WI38 (cell line): ENCODE measurements at regions not wholly inside any gene's neighbourhood (a gene's known extent, or its start where the extent isn't known, plus 50 kb on each side); places are given as distances from the start of the nearest gene placed in this dataset.
"Not testable (repeated sequence)": the region's sequence is repeated elsewhere in the genome, so short reads cannot be mapped to it uniquely, and the experiment has no call there.

Source experiments
- H3K4me3 ChIP-seq: 2 replicates; pipeline ENCODE4 v1.5.1; 2011; ENCODE audit warnings: low read depth, mild to moderate bottlenecking, control low read depth, low read length
- CTCF ChIP-seq: IDR thresholded peaks from 2 replicates; pipeline ENCODE4 v1.5.1; 2012; ENCODE audit warnings: low read depth, mild to moderate bottlenecking, control low read depth, low read length

DNA sequence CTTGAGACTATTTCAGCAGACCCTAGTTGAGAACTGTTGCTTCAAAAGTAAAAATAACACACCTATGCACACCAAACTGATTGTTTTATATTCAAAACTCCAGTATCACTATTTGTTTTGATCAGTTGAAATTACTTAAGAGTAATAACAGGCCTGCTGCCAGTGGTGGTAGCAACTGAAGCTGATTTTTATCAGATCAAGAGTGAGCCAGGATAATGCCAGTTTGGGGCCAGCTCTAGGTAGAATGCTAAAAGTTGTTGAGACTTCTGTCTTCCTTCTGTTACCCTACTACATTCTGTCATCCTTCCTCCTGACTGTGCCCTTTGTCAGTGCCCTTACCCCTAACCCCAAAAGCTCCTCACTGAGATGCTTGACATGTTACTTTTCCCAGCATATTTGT is 228.7 kb upstream of the SPRY1 start:
- no peak overlapping the region for H3K4me3 ChIP-seq
- no peak for TF ChIP-seq CTCF

DNA sequence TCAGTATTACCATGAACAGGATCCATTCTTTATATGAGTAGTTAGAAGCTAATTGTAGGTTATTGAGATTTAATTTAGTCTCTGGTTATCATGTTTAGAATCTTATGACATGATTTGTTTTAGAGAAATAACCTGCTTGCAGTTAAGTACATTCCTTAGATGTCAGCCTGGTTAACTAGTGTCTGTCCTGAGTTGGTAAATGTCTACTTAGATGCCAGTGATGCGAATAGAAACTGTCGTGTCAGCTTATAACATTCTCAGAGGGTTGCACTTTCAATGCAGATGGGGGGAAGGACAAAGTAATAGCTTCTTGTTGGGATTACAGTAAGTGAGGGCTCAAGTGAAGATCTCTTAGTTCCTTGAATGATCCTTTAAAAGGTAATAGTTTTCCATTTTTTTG is 227.8 kb upstream of the SPRY1 start:
- TF ChIP-seq CTCF = no peak
- no peak overlapping the region for H3K4me3 ChIP-seq

DNA sequence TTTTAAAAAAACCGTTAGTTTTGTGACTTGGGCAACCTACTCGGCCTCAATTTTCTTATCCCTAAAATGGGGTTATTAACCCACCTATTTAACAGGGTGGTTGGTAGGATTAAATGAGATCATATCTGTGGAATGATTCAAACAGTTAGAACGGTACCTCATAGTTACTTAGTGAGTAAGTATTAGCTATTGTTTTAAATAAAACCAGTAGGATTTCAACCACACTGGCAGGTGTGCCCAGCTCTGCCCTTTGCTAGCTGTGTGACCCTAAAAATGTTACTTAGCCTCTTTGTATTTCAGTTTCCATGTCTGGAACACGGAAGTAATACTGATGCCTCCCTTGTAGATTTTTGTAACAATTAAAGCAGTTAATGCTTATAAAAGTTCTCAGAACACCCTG is 225.8 kb upstream of the SPRY1 start:
- no peak overlapping the region for H3K4me3 ChIP-seq
- no peak for TF ChIP-seq CTCF

DNA sequence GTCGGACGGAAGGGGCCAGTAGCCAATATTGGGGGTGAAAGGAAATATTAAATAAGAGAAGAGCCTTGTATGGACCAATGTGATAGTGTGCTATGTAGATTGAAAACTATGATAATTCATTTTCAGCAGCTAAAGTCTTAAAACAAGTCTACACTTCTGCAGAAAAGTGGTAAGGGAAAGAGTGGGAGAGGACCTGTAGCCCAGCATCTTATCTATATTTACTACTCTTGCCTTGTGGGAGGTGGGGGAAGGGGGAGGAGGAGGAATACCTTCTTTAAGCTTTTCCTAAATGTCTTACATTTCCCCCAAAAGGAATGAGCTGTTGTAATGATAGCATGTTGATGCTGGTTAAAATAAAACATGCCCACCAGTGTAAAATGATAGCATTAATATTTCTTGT is 220.0 kb upstream of the SPRY1 start:
- TF ChIP-seq CTCF = no peak
- no peak overlapping the region for H3K4me3 ChIP-seq

DNA sequence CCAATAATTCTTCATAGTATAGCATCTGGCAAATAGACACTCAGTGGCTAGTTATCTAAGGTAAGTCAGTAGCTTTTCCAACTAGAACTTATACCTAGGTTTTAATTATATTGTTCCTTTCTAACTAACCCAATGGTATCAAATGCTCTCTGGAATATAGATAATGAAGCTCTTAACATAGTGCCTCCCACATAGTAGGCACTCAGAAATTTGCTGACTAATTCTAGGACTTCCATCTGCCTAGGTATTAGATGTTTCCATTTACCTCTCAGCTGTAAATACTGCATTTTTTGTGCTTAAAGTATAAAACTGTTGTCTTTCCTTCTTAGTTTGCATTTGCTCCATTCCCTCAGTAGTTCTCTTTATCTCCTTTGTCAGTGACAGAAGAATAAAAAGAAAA is 214.3 kb upstream of the SPRY1 start:
- H3K4me3 ChIP-seq = no peak overlapping the region
- TF ChIP-seq CTCF = no peak

DNA sequence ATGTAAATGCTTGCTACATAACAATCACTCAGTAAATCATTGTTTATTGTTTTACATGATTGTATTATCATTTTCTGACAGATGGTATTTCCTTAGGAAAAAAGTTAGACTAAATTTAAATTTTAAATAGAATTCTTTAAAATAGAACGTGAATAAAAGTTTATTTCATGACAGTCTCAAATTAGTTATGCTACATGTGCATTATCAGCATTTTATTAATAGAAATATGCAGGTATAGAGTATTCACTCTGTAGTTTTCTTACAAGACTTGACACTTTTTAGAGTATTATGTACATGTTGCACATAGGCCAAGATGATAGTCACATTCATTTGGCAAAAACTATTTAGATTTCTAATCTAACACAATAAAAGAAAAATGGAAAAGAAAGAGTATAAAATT is 213.3 kb upstream of the SPRY1 start:
- TF ChIP-seq CTCF = no peak
- H3K4me3 ChIP-seq = no peak overlapping the region

DNA sequence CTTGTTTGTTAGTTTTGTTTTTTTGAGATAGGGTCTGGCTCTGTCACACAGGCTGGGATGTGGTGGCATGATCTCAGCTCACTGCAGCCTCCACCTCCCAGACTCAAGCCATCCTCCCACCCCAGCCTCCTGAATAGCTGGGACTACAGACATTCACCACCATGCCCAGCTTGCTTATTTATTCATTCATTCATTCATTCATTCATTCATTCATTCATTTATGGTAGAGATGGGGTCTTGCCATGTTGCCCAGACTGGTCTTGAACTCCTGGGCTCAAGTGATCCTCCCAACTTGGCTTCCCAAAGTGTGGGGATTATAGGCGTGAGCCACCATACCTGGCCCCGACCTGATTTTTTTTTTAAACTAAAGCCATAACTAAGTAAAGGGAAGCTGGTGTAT is 212.8 kb upstream of the SPRY1 start:
- not testable (repeated sequence) for H3K4me3 ChIP-seq

- TF ChIP-seq CTCF = no peak
Measured at GRCh38 chr4:123186731-123187130, 209.9 kb upstream of the SPRY1 start.

More at GRCh38 chr4:123186731-123187130, 209.9 kb upstream of the SPRY1 start:
- no peak overlapping the region for H3K4me3 ChIP-seq
